Activated CD4-positive, alpha-beta T cell treated with anti-CD3 and anti-CD28 coated beads, Interleukin-10, Interleukin-2, amounts not matched to agents 100 ng/mL and 50 ng/mL, durations not matched to agents 16 hours and 8 hours (primary cell): ENCODE measurements at regions not wholly inside any gene's neighbourhood (a gene's known extent, or its start where the extent isn't known, plus 50 kb on each side); places are given as distances from the start of the nearest gene placed in this dataset.

ENCODE experiments used
- DNase-seq: peaks from one replicate; pipeline ENCODE4 v3.0.0-alpha.2; 2020

DNA sequence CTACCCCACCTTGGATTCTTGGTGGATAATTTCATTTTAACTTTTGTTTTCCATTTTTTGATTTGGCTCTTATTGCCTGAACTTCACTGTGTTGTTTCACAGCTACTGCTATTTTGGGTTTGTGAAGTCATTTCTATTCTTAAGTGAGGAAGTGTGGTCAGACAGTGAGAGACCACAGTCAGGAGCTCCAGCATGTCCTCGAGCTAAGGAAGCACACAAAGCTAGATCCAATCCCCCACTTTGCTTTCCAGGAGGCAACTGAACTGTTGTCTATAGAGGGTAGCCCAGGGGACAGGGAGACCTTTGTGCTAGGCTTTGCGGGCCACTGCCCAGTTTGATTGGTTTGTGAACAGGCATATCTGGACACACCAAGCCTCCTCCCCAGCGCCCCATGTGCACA lies 251.8 kb upstream of the KIRREL3 start:
- no peak for DNase-seq

DNA sequence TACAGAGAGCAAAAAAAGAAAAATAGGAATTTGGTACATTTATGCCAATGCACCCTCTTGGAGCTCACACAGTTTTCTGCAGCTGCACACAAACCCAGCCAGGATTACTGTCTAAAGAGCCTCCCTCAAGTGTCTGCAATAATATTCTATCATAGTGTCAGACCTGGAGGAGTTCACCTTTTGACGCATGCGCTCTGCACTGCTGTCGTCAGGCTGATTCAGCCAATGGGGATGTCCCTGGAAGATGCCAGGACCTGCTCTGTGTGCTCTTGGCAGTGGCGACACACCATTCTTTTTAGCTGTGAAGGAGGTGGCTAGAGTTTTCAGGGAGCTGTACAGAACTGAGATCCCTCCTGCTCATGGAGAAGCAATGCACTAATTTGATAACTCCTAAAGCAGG lies 249.0 kb upstream of the KIRREL3 start:
- DNase-seq, result no peak

GRCh38 chr11:127248476-127248875 lies 247.9 kb upstream of the KIRREL3 start:
- no peak for DNase-seq

DNA sequence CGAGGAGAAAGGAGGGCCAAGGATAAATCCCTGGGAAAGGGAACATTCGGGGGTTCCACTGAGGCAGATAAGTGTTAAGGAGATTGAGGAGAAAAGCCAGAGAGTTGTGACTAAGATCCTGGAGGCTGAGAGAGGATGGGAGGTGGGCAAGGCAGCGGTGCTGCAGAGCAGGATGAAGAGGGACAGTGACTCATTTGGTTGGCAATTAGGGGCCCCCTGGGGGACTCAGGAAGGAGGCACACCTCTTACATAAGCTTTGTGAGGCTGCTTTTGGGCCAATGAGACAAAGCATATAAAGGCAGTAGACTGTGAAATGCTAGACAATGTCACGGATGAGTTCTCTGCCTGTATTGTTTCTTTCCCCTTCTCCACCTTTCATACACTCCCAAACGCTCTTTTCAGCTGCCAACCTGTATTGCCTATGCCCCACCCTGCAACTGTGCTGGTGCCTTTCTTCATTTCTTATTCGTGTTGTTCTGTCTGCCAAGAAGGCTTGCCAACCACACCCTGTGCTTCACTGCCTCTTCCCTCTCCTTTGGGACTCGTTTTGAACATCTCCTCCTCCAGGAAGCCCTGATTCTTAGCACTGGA lies 246.8 kb upstream of the KIRREL3 start:
- no peak for DNase-seq

GRCh38 chr11:127242676-127243075 lies 242.1 kb upstream of the KIRREL3 start:
- DNase-seq, result no peak

DNA sequence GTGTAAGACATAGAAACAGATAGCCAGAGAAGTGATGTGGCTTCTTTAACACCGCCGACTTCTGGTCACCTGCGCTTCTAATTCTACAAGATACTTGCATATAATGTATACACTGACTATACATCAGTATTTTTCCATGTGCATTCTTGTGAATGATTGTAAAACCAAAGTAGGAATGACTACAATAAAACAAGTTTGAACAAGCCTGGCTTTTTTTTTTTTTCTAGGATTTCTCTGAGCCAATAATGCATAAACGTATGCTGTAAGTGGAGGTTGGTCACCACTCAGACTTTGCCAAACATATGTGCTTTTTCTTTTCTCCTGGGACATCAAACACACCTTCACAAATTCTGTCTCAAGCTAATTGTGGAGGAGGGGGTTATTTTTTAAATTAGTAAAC lies 237.8 kb upstream of the KIRREL3 start:
- no peak for DNase-seq

DNA sequence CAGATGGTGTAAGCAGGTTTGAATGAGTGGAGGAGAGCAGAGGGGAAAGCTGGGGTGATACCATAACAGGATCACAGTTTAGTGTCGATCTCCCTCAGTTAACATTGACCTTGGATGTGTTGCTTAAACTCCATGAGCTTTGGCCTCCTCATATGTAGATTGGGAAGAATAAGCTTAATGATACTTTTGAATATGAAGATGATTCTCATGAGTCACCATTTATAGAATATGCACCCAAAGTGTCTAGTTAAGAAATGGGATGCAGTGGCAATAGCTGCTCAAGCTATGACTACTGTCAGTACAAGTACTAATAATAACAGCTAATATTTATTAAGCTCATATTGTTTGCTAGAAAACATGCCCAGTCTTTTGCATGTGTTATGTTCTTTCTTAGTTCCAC lies 236.2 kb upstream of the KIRREL3 start:
- DNase-seq, result no peak

GRCh38 chr11:127233998-127234397 lies 233.4 kb upstream of the KIRREL3 start:
- DNase-seq, result no peak

- DNase-seq, result no peak
Measured at GRCh38 chr11:127230392-127230791, 229.8 kb upstream of the KIRREL3 start.

DNA sequence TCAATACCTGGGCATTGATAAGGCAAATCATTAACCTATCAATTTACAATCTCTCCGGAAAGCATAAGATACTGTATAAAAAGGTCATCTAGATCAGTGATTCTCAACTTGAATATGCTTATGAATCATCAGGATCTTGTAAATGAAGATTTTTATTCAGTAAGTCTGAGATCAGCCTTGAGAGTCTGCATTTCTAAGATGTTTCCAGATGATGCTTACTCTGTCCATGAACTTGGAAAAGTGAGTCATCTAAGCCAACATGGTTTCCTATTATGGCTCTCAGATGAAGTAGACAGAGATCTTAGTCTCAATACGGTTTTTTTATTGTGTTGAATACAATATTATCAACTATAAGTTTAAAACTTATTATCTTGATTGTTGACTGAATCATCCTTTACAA lies 226.4 kb upstream of the KIRREL3 start:
- DNase-seq, result no peak

DNA sequence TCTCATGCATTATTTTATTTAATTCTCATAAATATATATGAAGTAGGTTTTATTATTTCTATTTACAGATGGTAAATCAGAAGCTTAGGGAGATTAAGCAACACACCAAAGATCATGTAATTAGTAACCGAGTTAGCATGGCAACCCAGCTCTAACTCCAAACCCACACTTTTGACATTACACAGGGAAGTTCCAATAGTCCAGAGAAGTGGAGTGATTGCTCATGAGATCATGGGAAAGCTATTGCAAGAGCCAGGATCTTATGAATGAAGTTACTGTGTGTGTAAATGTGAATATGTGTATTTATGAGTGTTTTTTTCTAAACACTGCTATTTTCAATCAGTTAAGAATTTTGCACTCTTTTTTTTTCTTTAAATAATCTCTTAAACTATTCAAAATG lies 225.8 kb upstream of the KIRREL3 start:
- DNase-seq, result no peak

- no peak for DNase-seq
Measured at GRCh38 chr11:127225619-127226018, 225.0 kb upstream of the KIRREL3 start.

DNA sequence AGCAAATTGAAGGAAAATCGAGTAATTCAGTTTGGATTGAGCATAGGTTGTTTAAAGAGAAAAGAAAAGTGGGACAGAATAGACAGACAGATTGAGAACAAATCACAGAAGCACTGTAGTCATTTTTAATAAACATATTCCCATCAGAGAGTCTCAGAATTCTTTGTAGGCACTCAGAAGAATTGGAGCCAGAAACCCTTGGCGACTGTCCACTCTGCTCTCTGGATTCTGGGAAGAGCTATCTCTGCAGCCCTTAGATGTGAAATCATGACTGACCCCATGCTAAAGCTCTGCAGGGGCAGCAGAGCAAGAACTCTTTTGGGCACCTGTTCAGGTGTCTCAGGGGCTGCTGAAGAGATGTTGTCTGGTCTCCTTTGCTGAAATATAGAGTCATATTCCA lies 223.7 kb upstream of the KIRREL3 start:
- no peak for DNase-seq

- DNase-seq, result no peak
Measured at GRCh38 chr11:127223633-127224032, 223.1 kb upstream of the KIRREL3 start.

DNA sequence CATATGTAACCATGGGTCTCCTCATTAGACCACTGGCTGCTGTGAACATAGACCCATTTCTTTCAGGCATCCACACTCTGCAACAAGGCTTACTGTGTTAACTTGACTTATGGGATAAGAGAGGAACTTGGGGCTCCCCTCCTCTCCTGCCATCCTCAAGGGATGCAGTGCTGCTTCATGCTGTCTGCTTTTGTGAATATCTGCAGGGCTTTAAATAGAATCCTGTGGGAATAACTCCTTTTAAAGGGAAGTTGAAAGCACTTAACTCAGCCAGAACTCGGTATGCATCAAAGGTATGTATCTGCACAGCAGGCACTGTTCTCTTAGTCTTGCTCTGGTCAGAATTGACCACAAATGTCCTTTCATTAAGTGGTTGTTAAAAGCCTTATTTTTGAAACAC lies 222.5 kb upstream of the KIRREL3 start:
- no peak for DNase-seq

GRCh38 chr11:127219704-127220103 lies 219.1 kb upstream of the KIRREL3 start:
- DNase-seq, result no peak

DNA sequence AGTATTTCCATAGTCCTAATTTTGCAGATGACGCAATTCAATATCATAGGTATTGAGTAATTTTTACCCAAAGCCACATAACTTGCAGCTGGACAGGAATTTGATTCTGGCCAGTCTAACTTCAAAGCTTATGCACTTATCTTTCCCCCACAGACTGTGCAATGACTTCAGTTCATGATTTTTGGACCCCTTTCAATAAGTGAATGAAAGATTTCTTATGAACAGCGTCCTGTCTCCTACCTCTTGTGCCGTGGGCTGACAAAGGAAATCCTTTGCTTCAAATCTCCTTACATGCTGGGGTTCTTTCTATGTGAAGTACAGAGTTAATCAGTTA lies 217.7 kb upstream of the KIRREL3 start:
- no peak for DNase-seq

DNA sequence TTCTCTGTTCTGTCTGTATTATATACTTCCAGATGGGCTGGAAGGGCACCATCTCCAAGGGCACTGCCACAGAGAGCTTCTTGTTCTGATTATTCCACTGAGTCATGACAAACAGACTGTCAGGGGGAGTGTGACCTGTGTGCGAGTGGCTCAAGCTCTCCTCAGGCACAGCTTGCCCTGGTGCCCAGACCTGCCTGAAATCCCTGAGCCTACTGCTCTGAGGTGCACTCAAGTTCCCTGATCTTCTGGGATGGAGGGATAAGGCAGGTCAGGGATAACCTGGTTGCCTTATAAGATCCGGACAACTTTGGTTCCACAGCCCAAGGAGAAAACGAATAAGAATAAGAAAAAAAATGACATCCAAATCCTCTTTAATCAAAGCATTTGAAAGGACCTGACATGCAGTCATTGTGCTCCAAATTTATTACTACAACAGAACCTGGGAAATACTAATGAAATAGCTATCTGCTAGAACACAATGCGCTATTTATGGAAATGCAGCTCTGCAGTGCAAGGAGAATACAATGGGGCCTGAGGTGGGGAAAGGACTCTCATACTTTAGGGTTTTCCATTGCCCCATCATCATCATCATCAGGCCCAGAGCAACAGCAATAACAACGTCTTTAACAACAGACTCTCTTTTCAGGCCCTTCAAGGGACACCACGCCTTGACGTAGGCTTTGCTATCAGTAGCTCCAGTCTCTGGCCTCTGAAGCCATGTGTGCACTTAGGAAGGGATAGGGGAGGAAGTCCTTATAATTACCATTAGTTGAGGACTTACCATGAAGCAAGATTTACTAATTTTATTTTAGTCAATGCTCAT lies 217.1 kb upstream of the KIRREL3 start:
- no peak for DNase-seq

DNA sequence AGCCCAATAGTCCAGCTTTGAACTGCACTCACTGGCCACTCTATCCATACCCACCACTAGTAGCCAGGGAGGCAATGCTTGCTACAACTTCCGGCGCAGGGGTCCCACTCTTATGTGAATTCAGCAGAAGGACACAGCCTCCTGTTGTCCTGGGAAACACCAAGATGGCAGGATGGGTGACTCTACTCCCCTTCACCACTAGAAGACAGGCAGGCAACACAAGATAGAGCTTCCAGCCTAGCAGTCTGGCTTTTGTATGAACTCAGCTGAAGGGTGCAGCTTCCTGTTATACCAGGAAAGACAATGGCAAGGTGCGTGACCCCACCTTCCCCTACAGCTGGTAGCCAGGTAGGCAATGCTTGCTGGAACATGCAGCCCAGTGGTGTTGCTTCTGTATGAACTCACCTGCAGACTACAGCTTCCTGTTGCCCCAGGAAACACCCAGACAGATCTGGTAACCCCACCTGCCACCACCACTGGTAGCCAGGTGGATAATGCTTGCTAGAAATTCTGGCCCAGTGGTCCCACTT lies 205.2 kb upstream of the KIRREL3 start:
- no peak for DNase-seq

GRCh38 chr11:127203490-127203889 lies 202.9 kb upstream of the KIRREL3 start:
- no peak for DNase-seq

DNA sequence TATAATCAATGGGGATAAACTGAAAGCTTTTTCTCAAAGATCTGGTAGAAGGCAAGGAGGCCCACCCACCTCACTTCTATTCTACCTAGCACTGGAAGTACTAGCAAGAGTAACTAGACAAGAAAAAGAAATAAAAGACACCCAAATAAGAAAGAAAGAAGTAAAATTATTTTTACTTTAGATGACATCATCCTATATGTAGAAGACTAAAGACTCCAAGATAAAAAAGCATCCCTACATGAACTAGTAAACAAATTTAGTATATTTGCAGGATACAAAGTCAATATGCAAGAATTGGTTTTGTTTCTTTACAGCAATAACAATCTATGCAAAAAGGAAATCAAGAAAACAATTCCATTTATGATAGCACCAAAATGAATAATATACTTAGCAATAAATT lies 201.5 kb upstream of the KIRREL3 start:
- DNase-seq, result no peak

DNA sequence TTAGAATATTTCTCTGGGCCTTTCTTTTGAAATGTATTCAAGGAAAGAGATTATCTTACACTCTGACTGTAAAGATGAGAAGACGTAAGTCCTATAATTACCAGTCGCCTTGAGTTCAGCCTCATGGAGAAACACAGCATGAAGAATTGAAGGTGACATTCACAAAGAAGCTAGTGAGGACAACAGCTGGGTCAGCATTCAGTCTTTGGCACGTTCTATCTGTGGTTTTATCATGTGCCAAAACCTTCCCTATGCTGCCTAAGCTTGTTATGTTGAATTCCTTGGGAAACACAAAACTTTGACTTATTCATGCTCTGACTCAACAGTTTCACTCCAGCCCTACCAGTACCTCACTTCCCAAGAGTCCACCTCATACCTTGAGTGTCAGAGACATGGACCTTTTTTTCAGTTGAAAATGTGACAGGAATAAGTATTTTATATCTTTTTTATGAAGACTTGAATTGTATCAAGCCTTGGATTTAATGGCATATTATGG lies 198.8 kb upstream of the KIRREL3 start:
- DNase-seq, result no peak

DNA sequence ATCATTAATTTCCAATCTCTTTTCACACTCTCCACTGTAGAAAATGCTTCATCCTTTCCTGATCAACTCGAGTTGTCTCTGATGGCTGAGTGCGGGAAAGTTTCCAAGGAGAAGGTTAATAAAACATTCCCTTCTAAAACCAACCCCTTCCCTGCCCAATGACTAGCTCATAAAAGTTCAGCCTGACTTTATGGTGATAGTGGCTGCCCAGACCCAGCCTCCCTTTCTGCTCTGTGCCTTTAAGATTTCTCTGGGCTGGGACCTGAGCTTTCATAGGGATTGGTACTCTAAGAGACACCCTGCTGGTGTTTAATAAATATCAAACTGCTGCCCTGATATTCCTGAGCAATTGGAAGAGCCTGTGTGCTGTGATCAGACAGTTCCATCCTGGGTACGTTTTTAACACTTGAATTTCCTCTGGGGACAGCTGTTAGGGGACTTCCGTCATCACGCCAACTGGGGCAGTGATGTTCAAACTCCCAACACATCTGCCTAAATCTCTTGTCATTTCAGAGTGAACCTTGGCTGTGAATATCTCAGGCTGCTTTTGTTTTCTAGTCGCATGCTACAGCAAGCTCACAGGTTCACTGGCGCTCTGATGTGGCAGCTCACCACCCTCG lies 195.0 kb upstream of the KIRREL3 start:
- no peak for DNase-seq

DNA sequence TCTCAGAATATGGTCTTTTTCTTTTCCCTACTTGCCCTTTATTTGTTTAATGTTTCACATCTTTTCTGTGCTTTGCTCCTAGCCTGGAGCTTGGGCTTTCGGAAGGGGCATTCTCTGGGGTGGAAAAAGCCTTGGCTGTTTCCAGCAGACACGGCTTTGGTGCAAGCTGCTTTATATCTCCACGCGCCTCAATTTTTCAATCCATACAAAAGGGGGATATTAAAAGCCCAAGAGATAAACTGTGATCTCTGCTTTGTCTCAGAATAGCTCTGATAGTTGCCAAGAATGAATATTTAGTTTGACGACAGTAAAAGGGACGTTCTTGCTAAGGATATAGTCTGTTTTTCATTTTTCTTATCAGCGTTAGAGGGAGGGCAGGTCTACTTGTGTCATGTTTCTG lies 194.0 kb upstream of the KIRREL3 start:
- no peak for DNase-seq
